GM21381 (cell line): ENCODE measurements at regions not wholly inside any gene's neighbourhood (a gene's known extent, or its start where the extent isn't known, plus 50 kb on each side); places are given as distances from the start of the nearest gene placed in this dataset.
A peak's percentile ranks its signal among the peaks of the same experiment; 100 is the strongest.
"Not testable (repeated sequence)": the region's sequence is repeated elsewhere in the genome, so short reads cannot be mapped to it uniquely, and the experiment has no call there.

Source experiments
- ATAC-seq: cut with Tn5 transposase; IDR thresholded peaks from one replicate; pipeline ENCODE4 v1.9.1; 2021; ENCODE audit warnings: mild to moderate bottlenecking, moderate library complexity; ENCODE audit not compliant: unreplicated experiment

GRCh38 chr1:221023482-221023881 is 144.2 kb downstream of the HLX start:
- no peak for ATAC-seq

GRCh38 chr1:221025501-221025900 is 146.3 kb downstream of the HLX start:
- no peak for ATAC-seq

GRCh38 chr1:221025956-221026355 is 146.7 kb downstream of the HLX start:
- ATAC-seq = no peak

- ATAC-seq = no peak
These were observed 150.9 kb downstream of the HLX start for GRCh38 chr1:221029981-221030649.

GRCh38 chr1:221030990-221031389 is 151.7 kb downstream of the HLX start:
- no peak for ATAC-seq

GRCh38 chr1:221031458-221032203 is 152.4 kb downstream of the HLX start:
- no peak for ATAC-seq

GRCh38 chr1:221032204-221032585 is 153.0 kb downstream of the HLX start:
- ATAC-seq = no peak

- ATAC-seq = no peak
These were observed 153.5 kb downstream of the HLX start for GRCh38 chr1:221032637-221033280.

GRCh38 chr1:221035662-221036153 is 156.5 kb downstream of the HLX start:
- ATAC-seq = no peak

GRCh38 chr1:221039616-221040015 is 160.4 kb downstream of the HLX start:
- no peak for ATAC-seq

- ATAC-seq = no peak
These were observed 160.9 kb downstream of the HLX start for GRCh38 chr1:221040101-221040500.

- ATAC-seq = no peak
These were observed 161.5 kb downstream of the HLX start for GRCh38 chr1:221040691-221041285.

- no peak for ATAC-seq
These were observed 165.3 kb downstream of the HLX start for GRCh38 chr1:221044538-221044937.

GRCh38 chr1:221045151-221045550 is 165.9 kb downstream of the HLX start:
- no peak for ATAC-seq

- ATAC-seq = peak; percentile 93
These were observed 166.9 kb downstream of the HLX start for GRCh38 chr1:221045842-221046831.

- ATAC-seq = not testable (repeated sequence)
These were observed 172.1 kb downstream of the HLX start for GRCh38 chr1:221051391-221051790.

GRCh38 chr1:221053889-221054288 is 174.6 kb downstream of the HLX start:
- ATAC-seq = no peak

GRCh38 chr1:221059506-221059905 is 180.3 kb downstream of the HLX start:
- ATAC-seq = no peak

GRCh38 chr1:221063651-221064050 is 184.4 kb downstream of the HLX start:
- ATAC-seq = no peak

- ATAC-seq = no peak
These were observed 187.2 kb downstream of the HLX start for GRCh38 chr1:221066351-221067001.
